ENCODE measurements at regions not wholly inside any gene's neighbourhood (a gene's known extent, or its start where the extent isn't known, plus 50 kb on each side); places are given as distances from the start of the nearest gene placed in this dataset.

DNA sequence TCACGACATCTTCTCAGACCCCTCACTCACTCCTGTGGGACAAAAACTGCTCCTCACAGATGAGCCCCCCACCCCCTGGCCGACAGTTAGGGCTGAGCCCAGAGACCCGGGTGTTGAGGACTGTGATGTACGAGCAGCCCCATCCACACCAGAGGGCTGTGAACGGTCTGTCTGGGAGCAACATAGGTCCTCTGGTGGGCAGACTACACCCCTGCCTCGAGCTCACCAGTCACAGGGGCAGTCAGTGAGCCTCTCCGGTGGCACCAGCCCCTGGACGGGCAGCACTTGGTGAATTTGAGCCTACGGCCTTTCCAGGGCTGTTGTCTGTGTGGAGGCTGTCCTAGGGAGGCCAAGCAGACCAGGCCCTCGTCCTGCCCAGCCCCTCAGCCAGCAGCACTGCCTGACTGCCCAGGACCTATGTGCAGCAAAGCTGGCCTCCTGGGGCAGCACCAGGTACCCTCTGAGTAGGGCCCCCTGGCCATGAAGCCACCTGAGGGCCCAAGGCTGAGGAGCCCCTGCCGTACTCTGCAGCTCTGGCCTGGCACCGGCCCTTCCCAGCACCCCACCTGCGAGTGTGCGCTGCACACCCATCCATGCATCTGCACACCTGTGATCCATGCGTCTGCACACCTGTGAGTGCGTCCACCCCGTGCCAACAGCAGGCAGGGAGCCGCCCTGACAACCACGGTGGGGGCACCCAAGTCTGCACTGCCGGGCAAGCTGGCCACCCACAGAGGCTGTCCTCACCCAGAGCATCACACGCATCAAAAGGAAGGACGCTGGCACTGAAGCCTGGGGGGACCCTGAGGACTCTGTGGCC is 111.6 kb upstream of the NKX1-1 start:
- TF ChIP-seq, protein P1, sequence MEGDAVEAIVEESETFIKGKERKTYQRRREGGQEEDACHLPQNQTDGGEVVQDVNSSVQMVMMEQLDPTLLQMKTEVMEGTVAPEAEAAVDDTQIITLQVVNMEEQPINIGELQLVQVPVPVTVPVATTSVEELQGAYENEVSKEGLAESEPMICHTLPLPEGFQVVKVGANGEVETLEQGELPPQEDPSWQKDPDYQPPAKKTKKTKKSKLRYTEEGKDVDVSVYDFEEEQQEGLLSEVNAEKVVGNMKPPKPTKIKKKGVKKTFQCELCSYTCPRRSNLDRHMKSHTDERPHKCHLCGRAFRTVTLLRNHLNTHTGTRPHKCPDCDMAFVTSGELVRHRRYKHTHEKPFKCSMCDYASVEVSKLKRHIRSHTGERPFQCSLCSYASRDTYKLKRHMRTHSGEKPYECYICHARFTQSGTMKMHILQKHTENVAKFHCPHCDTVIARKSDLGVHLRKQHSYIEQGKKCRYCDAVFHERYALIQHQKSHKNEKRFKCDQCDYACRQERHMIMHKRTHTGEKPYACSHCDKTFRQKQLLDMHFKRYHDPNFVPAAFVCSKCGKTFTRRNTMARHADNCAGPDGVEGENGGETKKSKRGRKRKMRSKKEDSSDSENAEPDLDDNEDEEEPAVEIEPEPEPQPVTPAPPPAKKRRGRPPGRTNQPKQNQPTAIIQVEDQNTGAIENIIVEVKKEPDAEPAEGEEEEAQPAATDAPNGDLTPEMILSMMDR (IDR thresholded peaks at IDR 0.05 in 8 of 11, conservative IDR thresholded peaks at IDR 0.05 in 3 of 11) = no peak
- TF ChIP-seq POLR2A (IDR thresholded peaks at IDR 0.05) = no peak
